ENCODE measurements at regions not wholly inside any gene's neighbourhood (a gene's known extent, or its start where the extent isn't known, plus 50 kb on each side); places are given as distances from the start of the nearest gene placed in this dataset.

DNA sequence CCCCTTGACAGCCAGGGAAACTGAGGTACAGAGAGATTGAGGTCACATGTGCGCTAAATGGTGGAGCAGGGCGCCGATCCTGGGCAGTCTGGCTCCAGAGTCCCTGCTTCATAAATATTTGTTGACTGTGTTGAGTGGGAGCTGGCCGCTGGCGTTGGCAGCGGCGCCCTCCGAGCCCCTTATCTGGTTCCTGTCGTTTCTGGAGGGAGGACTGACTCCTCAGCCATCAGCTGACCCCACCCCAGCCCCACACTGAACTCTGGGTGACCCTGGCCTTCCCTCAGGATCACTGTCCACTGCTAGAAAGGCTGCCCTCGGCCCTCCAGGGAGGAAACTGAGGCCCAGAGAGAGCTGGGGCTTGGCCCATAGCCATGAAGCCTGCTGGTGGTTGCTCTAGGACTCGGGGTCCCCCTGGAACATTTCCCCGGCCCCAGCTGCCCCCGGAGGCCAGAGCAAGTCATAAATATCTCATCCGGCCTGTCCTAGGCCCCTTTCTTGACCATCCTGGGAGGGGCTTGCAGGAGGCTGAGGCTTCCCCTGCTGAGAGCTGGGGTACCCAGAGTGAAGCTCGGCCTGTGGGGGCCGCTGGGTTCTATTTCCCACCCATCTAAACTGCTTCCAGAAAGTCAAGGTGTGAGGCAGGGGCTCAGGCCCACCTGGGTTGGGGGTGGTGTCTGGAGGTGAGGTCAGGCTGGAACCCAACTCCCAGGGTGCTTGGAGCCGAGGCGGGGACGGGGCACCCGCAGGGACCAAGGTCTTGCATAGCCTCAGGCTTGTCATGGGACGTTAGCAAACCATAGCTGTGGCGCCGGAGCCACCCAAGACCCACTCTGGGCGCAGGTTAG lies 51.7 kb upstream of the GSE1 start:
- Histone ChIP-seq H2AFZ (ENCODE audit: control insufficient read depth, low read length) (no peak overlapping the region), H3K4me3 (ENCODE audit: control insufficient read depth in 2 of 3, extremely low read depth in 1 of 3, insufficient read depth in 2 of 3, low read depth in 1 of 3, low read length in 3 of 3) (no peak overlapping the region), H4K20me1 (ENCODE audit: control insufficient read depth, extremely low read depth, insufficient read depth, low read length) (no peaks in the 10 kb centered on the region), H3K9me3 (ENCODE audit: control insufficient read depth, low read depth, low read length) (no peaks in the 10 kb centered on the region), H3K27me3 (ENCODE audit: control insufficient read depth, extremely low read depth, insufficient read depth, low read length) (no peaks in the 10 kb centered on the region), H3K4me2 (ENCODE audit: control insufficient read depth, extremely low read depth, insufficient read depth, low read depth, low read length) (no peak overlapping the region), H3K9me1 (ENCODE audit: control insufficient read depth, extremely low read depth, insufficient read depth, low read length) (no peaks in the 10 kb centered on the region), H3K79me2 (ENCODE audit: control insufficient read depth, insufficient read depth, low read length) (peaks cover 5% of the 10 kb centered on the region), H3K27ac (ENCODE audit: control insufficient read depth, insufficient read depth, low read length) (no peak overlapping the region), H3K9ac (ENCODE audit: control insufficient read depth, extremely low read depth, insufficient read depth, low read length) (no peak overlapping the region), H3K4me1 (ENCODE audit: control insufficient read depth, extremely low read depth, insufficient read depth, low read length) (peaks cover 13% of the 10 kb centered on the region), H3K36me3 (ENCODE audit: control insufficient read depth in 2 of 2, extremely low read depth in 1 of 2, insufficient read depth in 2 of 2, low read length in 2 of 2) (no peaks in the 10 kb centered on the region)
- TF ChIP-seq EZH2 (IDR thresholded peaks at IDR 0.05; ENCODE audit: low read length) = no peak
- DNase-seq (ENCODE audit: low read depth, low spot score) (no peak), FAIRE-seq (no peak)
- dilution Hi-C loops (cut with MboI; ENCODE audit: extremely low pct_ligation_motif_present, low sequenced_read_pairs) = no loop called here

DNA sequence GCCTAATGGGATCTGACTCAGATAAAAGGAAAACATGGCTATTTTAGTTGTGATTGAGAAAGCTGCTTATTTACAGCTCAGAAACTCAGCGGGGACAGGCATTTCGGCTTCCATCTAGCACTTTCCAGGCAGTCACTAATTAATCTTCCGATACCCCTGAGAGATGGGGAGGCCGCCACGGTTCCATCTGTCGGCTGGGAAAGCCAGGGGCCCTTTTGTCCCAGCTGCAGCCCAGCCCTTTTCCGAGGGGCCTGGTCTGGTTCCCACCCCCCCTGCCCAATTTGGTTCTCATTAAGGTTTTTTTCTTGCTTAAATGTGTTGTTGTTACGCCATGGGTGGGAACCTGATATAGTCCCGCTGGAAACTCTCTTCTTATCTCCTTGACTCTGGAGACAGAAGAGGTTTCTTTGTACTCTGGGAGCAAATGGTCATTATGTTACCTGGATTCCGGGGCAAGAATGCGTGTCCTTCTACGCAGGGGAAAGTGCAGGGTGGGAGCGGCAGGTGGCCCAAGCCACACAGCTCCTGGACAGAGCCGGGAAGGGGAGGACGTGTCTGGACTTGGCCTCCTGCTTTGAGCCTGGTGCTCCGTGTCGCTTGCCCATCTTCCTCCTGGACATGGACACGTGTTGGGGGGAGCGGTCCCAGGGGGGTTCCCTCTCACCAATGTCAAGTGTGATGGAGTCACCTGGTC lies 50.9 kb upstream of the GSE1 start:
- no peak overlapping the region for H3K9ac ChIP-seq (ENCODE audit: control insufficient read depth, extremely low read depth, insufficient read depth, low read length)
- H3K9me1 ChIP-seq (ENCODE audit: control insufficient read depth, extremely low read depth, insufficient read depth, low read length) = no peaks in the 10 kb centered on the region
- H3K4me2 ChIP-seq (ENCODE audit: control insufficient read depth, extremely low read depth, insufficient read depth, low read depth, low read length) = no peak overlapping the region
- FAIRE-seq (no peak), DNase-seq (ENCODE audit: low read depth, low spot score) (no peak)
- no peak overlapping the region for H3K4me3 ChIP-seq (ENCODE audit: control insufficient read depth in 2 of 3, extremely low read depth in 1 of 3, insufficient read depth in 2 of 3, low read depth in 1 of 3, low read length in 3 of 3)
- H3K9me3 ChIP-seq (ENCODE audit: control insufficient read depth, low read depth, low read length) = no peaks in the 10 kb centered on the region
- TF ChIP-seq, protein P1, sequence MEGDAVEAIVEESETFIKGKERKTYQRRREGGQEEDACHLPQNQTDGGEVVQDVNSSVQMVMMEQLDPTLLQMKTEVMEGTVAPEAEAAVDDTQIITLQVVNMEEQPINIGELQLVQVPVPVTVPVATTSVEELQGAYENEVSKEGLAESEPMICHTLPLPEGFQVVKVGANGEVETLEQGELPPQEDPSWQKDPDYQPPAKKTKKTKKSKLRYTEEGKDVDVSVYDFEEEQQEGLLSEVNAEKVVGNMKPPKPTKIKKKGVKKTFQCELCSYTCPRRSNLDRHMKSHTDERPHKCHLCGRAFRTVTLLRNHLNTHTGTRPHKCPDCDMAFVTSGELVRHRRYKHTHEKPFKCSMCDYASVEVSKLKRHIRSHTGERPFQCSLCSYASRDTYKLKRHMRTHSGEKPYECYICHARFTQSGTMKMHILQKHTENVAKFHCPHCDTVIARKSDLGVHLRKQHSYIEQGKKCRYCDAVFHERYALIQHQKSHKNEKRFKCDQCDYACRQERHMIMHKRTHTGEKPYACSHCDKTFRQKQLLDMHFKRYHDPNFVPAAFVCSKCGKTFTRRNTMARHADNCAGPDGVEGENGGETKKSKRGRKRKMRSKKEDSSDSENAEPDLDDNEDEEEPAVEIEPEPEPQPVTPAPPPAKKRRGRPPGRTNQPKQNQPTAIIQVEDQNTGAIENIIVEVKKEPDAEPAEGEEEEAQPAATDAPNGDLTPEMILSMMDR (optimal IDR thresholded peaks at IDR 0.05 in 1 of 3, IDR thresholded peaks at IDR 0.05 in 1 of 3, conservative IDR thresholded peaks at IDR 0.05 in 1 of 3; ENCODE audit: extremely low read depth in 1 of 3, insufficient read depth in 2 of 3, low read length in 3 of 3) = no peak
- no peak for TF ChIP-seq EZH2 (IDR thresholded peaks at IDR 0.05; ENCODE audit: low read length)
- H3K36me3 ChIP-seq (ENCODE audit: control insufficient read depth in 2 of 2, extremely low read depth in 1 of 2, insufficient read depth in 2 of 2, low read length in 2 of 2) = no peaks in the 10 kb centered on the region
- H4K20me1 ChIP-seq (ENCODE audit: control insufficient read depth, extremely low read depth, insufficient read depth, low read length) = no peaks in the 10 kb centered on the region
- H3K27ac ChIP-seq (ENCODE audit: control insufficient read depth, insufficient read depth, low read length) = no peak overlapping the region
- no peaks in the 10 kb centered on the region for H3K27me3 ChIP-seq (ENCODE audit: control insufficient read depth, extremely low read depth, insufficient read depth, low read length)
- peaks cover 5% of the 10 kb centered on the region for H3K79me2 ChIP-seq (ENCODE audit: control insufficient read depth, insufficient read depth, low read length)
- H3K4me1 ChIP-seq (ENCODE audit: control insufficient read depth, extremely low read depth, insufficient read depth, low read length) = peaks cover 9% of the 10 kb centered on the region
- H2AFZ ChIP-seq (ENCODE audit: control insufficient read depth, low read length) = no peak overlapping the region
- dilution Hi-C loops (cut with MboI; ENCODE audit: extremely low pct_ligation_motif_present, low sequenced_read_pairs) = no loop called here
